ENCODE measurements at regions not wholly inside any gene's neighbourhood (a gene's known extent, or its start where the extent isn't known, plus 50 kb on each side); places are given as distances from the start of the nearest gene placed in this dataset.

DNA sequence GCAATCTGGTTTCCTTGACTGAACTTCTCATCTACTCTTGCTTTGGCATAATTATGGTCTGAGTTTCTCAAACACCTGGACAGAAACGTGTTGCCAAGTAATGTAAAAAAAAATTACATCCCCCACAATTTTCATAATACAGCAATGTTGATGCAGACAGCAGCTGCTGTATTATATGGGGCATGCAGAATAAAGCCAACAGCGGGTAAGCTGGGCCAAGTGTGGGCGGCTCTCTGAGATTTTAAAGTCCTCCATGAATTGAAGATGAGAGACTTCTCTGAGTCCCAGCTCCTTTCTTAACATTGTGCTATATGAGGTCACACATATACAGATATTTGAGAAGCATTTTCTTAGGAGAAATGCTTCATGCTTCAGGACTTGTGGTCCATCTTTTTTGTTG is 881.2 kb downstream of the GALC start:
- Mint-ChIP-seq H3K27ac (no peak overlapping the region), H3K9me3 (no peaks in the 10 kb centered on the region), H3K36me3 (ENCODE audit: low read depth) (no peaks in the 10 kb centered on the region), H3K4me1 (peaks cover 11% of the 10 kb centered on the region), H3K27me3 (ENCODE audit: low read depth, poor library complexity) (no peaks in the 10 kb centered on the region), H3K4me3 (no peak overlapping the region)
- no peak for DNase-seq
- TF ChIP-seq, protein P1, sequence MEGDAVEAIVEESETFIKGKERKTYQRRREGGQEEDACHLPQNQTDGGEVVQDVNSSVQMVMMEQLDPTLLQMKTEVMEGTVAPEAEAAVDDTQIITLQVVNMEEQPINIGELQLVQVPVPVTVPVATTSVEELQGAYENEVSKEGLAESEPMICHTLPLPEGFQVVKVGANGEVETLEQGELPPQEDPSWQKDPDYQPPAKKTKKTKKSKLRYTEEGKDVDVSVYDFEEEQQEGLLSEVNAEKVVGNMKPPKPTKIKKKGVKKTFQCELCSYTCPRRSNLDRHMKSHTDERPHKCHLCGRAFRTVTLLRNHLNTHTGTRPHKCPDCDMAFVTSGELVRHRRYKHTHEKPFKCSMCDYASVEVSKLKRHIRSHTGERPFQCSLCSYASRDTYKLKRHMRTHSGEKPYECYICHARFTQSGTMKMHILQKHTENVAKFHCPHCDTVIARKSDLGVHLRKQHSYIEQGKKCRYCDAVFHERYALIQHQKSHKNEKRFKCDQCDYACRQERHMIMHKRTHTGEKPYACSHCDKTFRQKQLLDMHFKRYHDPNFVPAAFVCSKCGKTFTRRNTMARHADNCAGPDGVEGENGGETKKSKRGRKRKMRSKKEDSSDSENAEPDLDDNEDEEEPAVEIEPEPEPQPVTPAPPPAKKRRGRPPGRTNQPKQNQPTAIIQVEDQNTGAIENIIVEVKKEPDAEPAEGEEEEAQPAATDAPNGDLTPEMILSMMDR (IDR thresholded peaks at IDR 0.05) = no peak

- H3K27ac Mint-ChIP-seq = no peak overlapping the region
- H3K4me3 Mint-ChIP-seq = no peak overlapping the region
- no peaks in the 10 kb centered on the region for H3K9me3 Mint-ChIP-seq
- TF ChIP-seq, protein P1 (IDR thresholded peaks at IDR 0.05) = no peak
- no peaks in the 10 kb centered on the region for H3K27me3 Mint-ChIP-seq (ENCODE audit: low read depth, poor library complexity)
- DNase-seq = no peak
- no peaks in the 10 kb centered on the region for H3K36me3 Mint-ChIP-seq (ENCODE audit: low read depth)
- peaks cover 11% of the 10 kb centered on the region for H3K4me1 Mint-ChIP-seq
Observed at GRCh38 chr14:87111126-87111525, 881.9 kb downstream of the GALC start.

DNA sequence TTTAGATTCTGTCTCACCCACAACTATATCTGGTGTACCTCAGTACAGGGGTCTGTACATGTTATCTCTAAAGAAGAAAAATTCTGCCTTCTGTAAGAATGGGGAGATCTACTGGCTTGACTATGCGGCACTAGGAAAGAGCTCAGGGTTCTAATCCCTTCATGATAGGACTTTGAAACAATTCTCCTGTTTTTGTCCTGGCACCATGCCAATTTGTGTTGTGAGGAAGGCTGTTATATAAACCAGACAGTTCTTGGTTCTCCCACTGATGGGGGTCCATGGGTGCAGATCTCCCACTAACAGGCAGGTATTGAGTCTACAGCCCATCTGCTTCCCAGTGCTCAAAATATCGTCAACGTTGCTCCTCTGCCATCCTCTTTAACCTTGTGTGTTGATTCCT is 883.7 kb downstream of the GALC start:
- peaks cover 11% of the 10 kb centered on the region for H3K4me1 Mint-ChIP-seq
- no peaks in the 10 kb centered on the region for H3K27me3 Mint-ChIP-seq (ENCODE audit: low read depth, poor library complexity)
- H3K9me3 Mint-ChIP-seq = no peaks in the 10 kb centered on the region
- H3K4me3 Mint-ChIP-seq = no peak overlapping the region
- no peak for DNase-seq
- H3K27ac Mint-ChIP-seq = no peak overlapping the region
- no peaks in the 10 kb centered on the region for H3K36me3 Mint-ChIP-seq (ENCODE audit: low read depth)
- TF ChIP-seq, protein P1 (IDR thresholded peaks at IDR 0.05) = no peak

DNA sequence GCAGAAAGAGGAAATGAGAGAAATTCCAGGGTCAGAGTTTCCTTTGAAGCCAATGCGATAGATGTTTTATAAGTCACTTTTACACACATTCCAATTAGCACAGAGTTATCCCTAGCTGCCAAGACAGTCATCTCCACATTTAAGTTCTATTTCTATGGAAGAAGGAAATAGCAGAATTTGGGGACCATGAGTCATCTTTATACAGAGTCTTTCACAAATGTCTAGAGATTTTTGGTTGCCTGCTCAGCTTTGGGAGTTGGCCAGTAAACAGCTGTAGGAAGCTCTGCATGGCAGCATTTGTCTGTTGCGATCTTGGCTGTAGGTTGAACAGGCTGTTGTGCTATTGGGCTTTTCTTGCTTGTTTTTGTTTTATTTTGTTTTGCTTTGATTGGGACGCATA is 884.3 kb downstream of the GALC start:
- no peaks in the 10 kb centered on the region for H3K9me3 Mint-ChIP-seq

GRCh38 chr14:87102811-87103378 is 890.1 kb downstream of the GALC start:
- H3K36me3 Mint-ChIP-seq (ENCODE audit: low read depth) = no peaks in the 10 kb centered on the region
- H3K27me3 Mint-ChIP-seq (ENCODE audit: low read depth, poor library complexity) = no peaks in the 10 kb centered on the region
- H3K4me1 Mint-ChIP-seq = peaks cover 5% of the 10 kb centered on the region

More for the DNA sequence above, 884.3 kb downstream of the GALC start:
- Mint-ChIP-seq H3K27me3 (ENCODE audit: low read depth, poor library complexity) (no peaks in the 10 kb centered on the region), H3K4me3 (no peak overlapping the region), H3K36me3 (ENCODE audit: low read depth) (no peaks in the 10 kb centered on the region), H3K4me1 (peaks cover 11% of the 10 kb centered on the region), H3K27ac (no peak overlapping the region)
- DNase-seq = no peak
- TF ChIP-seq, protein P1 (IDR thresholded peaks at IDR 0.05) = no peak

DNA sequence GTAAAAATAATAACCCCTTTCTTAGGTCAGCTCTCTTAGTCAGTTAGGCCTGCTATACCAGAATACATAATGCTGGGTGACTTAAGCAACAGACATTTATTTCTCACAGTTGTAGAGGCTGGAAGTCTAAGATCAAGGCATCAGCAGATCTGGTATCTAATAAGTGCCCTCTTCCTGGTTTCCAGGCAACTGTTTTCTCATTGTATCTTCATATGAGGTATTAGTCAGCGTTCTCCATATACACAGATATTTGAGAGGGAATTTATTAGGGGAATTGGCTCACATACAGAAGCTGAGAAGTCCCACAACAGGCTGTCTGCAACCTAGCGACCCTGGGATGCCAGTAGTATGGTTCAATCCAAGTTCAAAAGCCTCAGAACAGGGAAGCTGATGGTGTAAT is 896.0 kb downstream of the GALC start:
- Mint-ChIP-seq H3K9me3 (no peaks in the 10 kb centered on the region), H3K36me3 (ENCODE audit: low read depth) (no peaks in the 10 kb centered on the region), H3K27ac (no peak overlapping the region), H3K27me3 (ENCODE audit: low read depth, poor library complexity) (no peaks in the 10 kb centered on the region), H3K4me3 (no peak overlapping the region), H3K4me1 (peaks cover 27% of the 10 kb centered on the region)
- DNase-seq = no peak
- TF ChIP-seq, protein P1 (IDR thresholded peaks at IDR 0.05) = no peak

More at GRCh38 chr14:87102811-87103378, 890.1 kb downstream of the GALC start:
- no peaks in the 10 kb centered on the region for H3K9me3 Mint-ChIP-seq
- no peak overlapping the region for H3K4me3 Mint-ChIP-seq
- H3K27ac Mint-ChIP-seq = no peak overlapping the region
- TF ChIP-seq, protein P1 (IDR thresholded peaks at IDR 0.05) = no peak
- DNase-seq = no peak

All from nephron progenitor cell (in vitro differentiated cells).